Left lung (tissue), 4 donors: ENCODE measurements at regions not wholly inside any gene's neighbourhood (a gene's known extent, or its start where the extent isn't known, plus 50 kb on each side); places are given as distances from the start of the nearest gene placed in this dataset.

ENCODE experiments used
- ATAC-seq: fragments of 200-7000 bp; cut with Tn5 transposase; one replicate; pipeline ENCODE4 v1.9.1; 2020; ENCODE audit warnings: moderate library complexity
- DNase-seq, 4 donors: peaks; one replicate each; pipeline ENCODE4 v3.0.0-alpha.2; 2013 to 2020
- H3K27ac ChIP-seq, 2 donors: fragments of 200-600 bp; sonication (generic) in 1 of 2; one replicate each; pipeline versions ENCODE4 v1.5.0 to v1.8.0; 2020 to 2021
- H3K27me3 ChIP-seq, 2 donors: fragments of 200-600 bp; sonication (generic) in 1 of 2; one replicate each; pipeline versions ENCODE4 v1.5.0 to v1.8.0; 2020 to 2021
- H3K36me3 ChIP-seq, 2 donors: fragments of 200-600 bp; sonication (generic) in 1 of 2; one replicate each; pipeline versions ENCODE4 v1.5.0 to v1.8.0; 2020 to 2021
- H3K4me1 ChIP-seq, 2 donors: fragments of 200-600 bp; one replicate each; pipeline ENCODE4 v1.8.0; 2021
- H3K4me3 ChIP-seq, 2 donors: fragments of 200-600 bp; sonication (generic) in 1 of 2; one replicate each; pipeline versions ENCODE4 v1.5.0 to v1.8.0; 2020 to 2021; ENCODE audit warnings: mild to moderate bottlenecking in 1 of 2
- H3K9me3 ChIP-seq, 2 donors: fragments of 200-600 bp; sonication (generic) in 1 of 2; one replicate each; pipeline versions ENCODE4 v1.5.0 to v1.8.0; 2020 to 2021
- CTCF ChIP-seq, 2 donors: fragments of 200-600 bp; sonication (generic) in 1 of 2; IDR thresholded peaks; one replicate each; pipeline versions ENCODE4 v1.5.0 to v1.8.0; 2021; ENCODE audit warnings: antibody characterized with exemption in 2 of 2
- intact Hi-C, 2 donors: fragments of 100-400 bp; cut with DNase I; formaldehyde crosslinking; loops; one replicate each; pipeline versions ENCODE4 v1.11.2 to v1.14.2; 2022
- donor health status: DM: no; HTN: yes; CAD: no.
- donor health status: DM: no; HTN: no; CAD: no.

GRCh38 chr6:139828751-139829519 lies 454.5 kb upstream of the CITED2 start:
- Histone ChIP-seq H3K27ac (no peak overlapping the region), H3K9me3 (no peaks in the 10 kb centered on the region), H3K4me3 (no peak overlapping the region), H3K4me1 (no peaks in the 10 kb centered on the region), H3K36me3 (no peaks in the 10 kb centered on the region), H3K27me3 (no peaks in the 10 kb centered on the region)
- DNase-seq (no peak), ATAC-seq (no peak)
- intact Hi-C loops, result no loop called here
- TF ChIP-seq CTCF (IDR thresholded peaks at IDR 0.05), result no peak

GRCh38 chr6:139825935-139826374 lies 451.5 kb upstream of the CITED2 start:
- no peaks in the 10 kb centered on the region for H3K36me3 ChIP-seq
- TF ChIP-seq CTCF (IDR thresholded peaks at IDR 0.05), result no peak
- intact Hi-C loops, result no loop called here
- H3K27me3 ChIP-seq, result no peaks in the 10 kb centered on the region
- no peak for ATAC-seq
- H3K27ac ChIP-seq, result no peak overlapping the region
- H3K9me3 ChIP-seq, result no peaks in the 10 kb centered on the region
- DNase-seq, result no peak
- H3K4me3 ChIP-seq, result no peak overlapping the region
- no peaks in the 10 kb centered on the region for H3K4me1 ChIP-seq

- Histone ChIP-seq H3K27me3 (no peaks in the 10 kb centered on the region), H3K27ac (no peak overlapping the region), H3K4me1 (no peaks in the 10 kb centered on the region), H3K9me3 (no peaks in the 10 kb centered on the region), H3K4me3 (no peak overlapping the region), H3K36me3 (no peaks in the 10 kb centered on the region)
- intact Hi-C loops, result no loop called here
- no peak for TF ChIP-seq CTCF (IDR thresholded peaks at IDR 0.05)
- DNase-seq (no peak), ATAC-seq (no peak)
Measured at GRCh38 chr6:139824864-139825263, 450.4 kb upstream of the CITED2 start.

- Histone ChIP-seq H3K27ac (no peak overlapping the region), H3K4me3 (no peak overlapping the region), H3K27me3 (no peaks in the 10 kb centered on the region), H3K4me1 (no peaks in the 10 kb centered on the region), H3K9me3 (no peaks in the 10 kb centered on the region), H3K36me3 (no peaks in the 10 kb centered on the region)
- no peak for TF ChIP-seq CTCF (IDR thresholded peaks at IDR 0.05)
- intact Hi-C loops, result no loop called here
- DNase-seq (no peak), ATAC-seq (no peak)
Measured at GRCh38 chr6:139823808-139824126, 449.3 kb upstream of the CITED2 start.

GRCh38 chr6:139823099-139823807 lies 448.8 kb upstream of the CITED2 start:
- H3K36me3 ChIP-seq, result no peaks in the 10 kb centered on the region
- H3K4me3 ChIP-seq, result no peak overlapping the region
- no peaks in the 10 kb centered on the region for H3K9me3 ChIP-seq
- TF ChIP-seq CTCF (IDR thresholded peaks at IDR 0.05), result no peak
- intact Hi-C loops, result no loop called here
- no peak for ATAC-seq
- H3K27me3 ChIP-seq, result no peaks in the 10 kb centered on the region
- DNase-seq, result no peak
- no peaks in the 10 kb centered on the region for H3K4me1 ChIP-seq
- H3K27ac ChIP-seq, result no peak overlapping the region
